ENCODE measurements at regions not wholly inside any gene's neighbourhood (a gene's known extent, or its start where the extent isn't known, plus 50 kb on each side); places are given as distances from the start of the nearest gene placed in this dataset.

DNA sequence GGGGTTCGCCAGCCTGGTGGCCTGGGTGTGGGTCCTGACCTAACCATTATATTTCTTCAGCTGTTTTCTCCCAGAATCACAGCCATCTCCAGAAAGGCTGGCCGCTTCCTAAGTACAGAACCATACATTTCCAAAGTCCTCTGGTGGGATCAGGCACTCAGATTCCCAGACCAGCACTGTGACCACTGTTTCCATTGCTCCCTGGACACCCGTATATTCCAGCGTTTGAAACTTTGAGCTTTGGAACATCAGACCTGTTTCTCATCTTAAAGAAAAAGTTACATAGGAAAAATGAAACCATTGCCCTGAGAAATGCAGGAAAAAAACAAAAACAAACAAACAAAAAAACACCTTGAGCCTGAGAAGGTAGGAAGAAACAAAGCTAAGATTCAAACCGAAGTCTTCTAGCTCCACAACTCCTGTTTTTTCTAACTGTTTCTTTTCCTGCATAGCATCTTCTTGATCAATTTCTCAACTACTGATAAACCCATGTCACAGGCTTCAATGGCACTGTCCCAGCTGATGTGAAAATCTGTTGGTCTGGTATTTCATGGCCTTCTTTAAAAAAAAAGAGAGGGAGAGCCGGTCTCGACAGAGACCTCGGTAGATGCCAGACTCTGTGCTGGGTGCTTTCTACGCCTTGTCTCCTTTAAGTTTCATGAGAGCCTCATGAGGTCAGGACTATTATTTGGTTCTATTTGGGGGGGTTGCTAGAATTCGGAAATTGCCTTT lies 221.3 kb downstream of the TOMM20 start:
- TF ChIP-seq, protein P1, sequence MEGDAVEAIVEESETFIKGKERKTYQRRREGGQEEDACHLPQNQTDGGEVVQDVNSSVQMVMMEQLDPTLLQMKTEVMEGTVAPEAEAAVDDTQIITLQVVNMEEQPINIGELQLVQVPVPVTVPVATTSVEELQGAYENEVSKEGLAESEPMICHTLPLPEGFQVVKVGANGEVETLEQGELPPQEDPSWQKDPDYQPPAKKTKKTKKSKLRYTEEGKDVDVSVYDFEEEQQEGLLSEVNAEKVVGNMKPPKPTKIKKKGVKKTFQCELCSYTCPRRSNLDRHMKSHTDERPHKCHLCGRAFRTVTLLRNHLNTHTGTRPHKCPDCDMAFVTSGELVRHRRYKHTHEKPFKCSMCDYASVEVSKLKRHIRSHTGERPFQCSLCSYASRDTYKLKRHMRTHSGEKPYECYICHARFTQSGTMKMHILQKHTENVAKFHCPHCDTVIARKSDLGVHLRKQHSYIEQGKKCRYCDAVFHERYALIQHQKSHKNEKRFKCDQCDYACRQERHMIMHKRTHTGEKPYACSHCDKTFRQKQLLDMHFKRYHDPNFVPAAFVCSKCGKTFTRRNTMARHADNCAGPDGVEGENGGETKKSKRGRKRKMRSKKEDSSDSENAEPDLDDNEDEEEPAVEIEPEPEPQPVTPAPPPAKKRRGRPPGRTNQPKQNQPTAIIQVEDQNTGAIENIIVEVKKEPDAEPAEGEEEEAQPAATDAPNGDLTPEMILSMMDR (IDR thresholded peaks at IDR 0.05): no peak
- TF ChIP-seq EZH2 (IDR thresholded peaks at IDR 0.05): no peak

Measured in neural progenitor cell (in vitro differentiated cells).